GM23338 (cell line): ENCODE measurements at regions not wholly inside any gene's neighbourhood (a gene's known extent, or its start where the extent isn't known, plus 50 kb on each side); places are given as distances from the start of the nearest gene placed in this dataset.

Source experiments
- ATAC-seq: fragments of 200-7000 bp; cut with Tn5 transposase; 3 replicates; pipeline ENCODE4 v1.9.1; 2020
- DNase-seq: peaks from one replicate; pipeline ENCODE4 v3.0.0-alpha.2; 2015; ENCODE audit warnings: low spot score
- H2AFZ ChIP-seq: fragments of 200-600 bp; sonication (generic); 2 replicates; pipeline ENCODE4 v1.8.0; 2016; ENCODE audit warnings: antibody characterized with exemption, mild to moderate bottlenecking, moderate library complexity
- H3F3A ChIP-seq: fragments of 200-600 bp; sonication (generic); replicated peaks from 2 replicates; pipeline ENCODE4 v1.8.0; 2017; ENCODE audit warnings: antibody characterized with exemption, mixed run types, low read depth
- H3K27ac ChIP-seq: fragments of 200-600 bp; sonication (generic); 2 replicates; pipeline ENCODE4 v1.6.1; 2016; ENCODE audit warnings: low read depth
- H3K27me3 ChIP-seq: fragments of 200-600 bp; sonication (generic); 2 replicates; pipeline ENCODE4 v1.8.0; 2016; ENCODE audit warnings: mild to moderate bottlenecking, mixed run types, moderate library complexity; ENCODE audit not compliant: insufficient read depth
- H3K36me3 ChIP-seq: fragments of 200-600 bp; sonication (generic); 2 replicates; pipeline ENCODE4 v1.8.0; 2016; ENCODE audit warnings: mild to moderate bottlenecking; ENCODE audit not compliant: insufficient read depth
- H3K4me1 ChIP-seq: fragments of 200-600 bp; sonication (generic); 2 replicates; pipeline ENCODE4 v1.8.0; 2016; ENCODE audit warnings: mild to moderate bottlenecking, moderate library complexity; ENCODE audit not compliant: insufficient read depth
- H3K4me2 ChIP-seq: fragments of 200-600 bp; sonication (generic); 2 replicates; pipeline ENCODE4 v1.7.1; 2017; ENCODE audit warnings: mixed run types
- H3K4me3 ChIP-seq: fragments of 200-600 bp; sonication (generic); 2 replicates; pipeline ENCODE4 v1.6.1; 2016; ENCODE audit warnings: mixed run types
- H3K79me2 ChIP-seq: fragments of 200-600 bp; sonication (generic); replicated peaks from 2 replicates; pipeline ENCODE4 v1.8.0; 2017; ENCODE audit warnings: mild to moderate bottlenecking; ENCODE audit not compliant: insufficient read depth
- H3K9me2 ChIP-seq: fragments of 200-600 bp; sonication (generic); 2 replicates; pipeline ENCODE4 v1.8.0; 2017; ENCODE audit not compliant: insufficient read depth
- H4K20me1 ChIP-seq: fragments of 200-600 bp; sonication (generic); replicated peaks from 2 replicates; pipeline ENCODE4 v1.8.0; 2017; ENCODE audit warnings: mild to moderate bottlenecking; ENCODE audit not compliant: insufficient read depth
- H3K27ac Mint-ChIP-seq: 2 replicates; pipeline ENCODE4 v1.8.0; 2020; ENCODE audit warnings: inconsistent platforms, mild to moderate bottlenecking, moderate library complexity, mixed read lengths
- H3K27me3 Mint-ChIP-seq: 3 replicates; pipeline ENCODE4 v1.8.0; 2022; ENCODE audit warnings: low read depth, mild to moderate bottlenecking, moderate library complexity, mixed read lengths, inconsistent platforms; ENCODE audit not compliant: insufficient read depth, poor library complexity
- H3K36me3 Mint-ChIP-seq: 3 replicates; pipeline ENCODE4 v1.8.0; 2021; ENCODE audit warnings: low read depth, mild to moderate bottlenecking, inconsistent platforms, moderate library complexity, mixed read lengths
- H3K4me1 Mint-ChIP-seq: 3 replicates; pipeline ENCODE4 v1.8.0; 2020; ENCODE audit warnings: mild to moderate bottlenecking, inconsistent platforms, mixed read lengths
- H3K4me3 Mint-ChIP-seq: 3 replicates; pipeline ENCODE4 v1.8.0; 2021; ENCODE audit warnings: moderate library complexity, mild to moderate bottlenecking, inconsistent platforms, mixed read lengths
- H3K9me3 Mint-ChIP-seq: 3 replicates; pipeline ENCODE4 v1.8.0; 2020; ENCODE audit warnings: moderate library complexity, mild to moderate bottlenecking, inconsistent platforms, mixed read lengths
- CTCF ChIP-seq, 2 experiments: fragments of 200-600 bp in 1 of 2; sonication (generic) in 1 of 2; conservative IDR thresholded peaks; 2 replicates each; pipeline versions ENCODE4 v1.5.1 to v1.6.1; 2016 to 2017; ENCODE audit warnings: antibody characterized with exemption in 2 of 2, low read depth in 2 of 2, mild to moderate bottlenecking in 2 of 2, moderate library complexity in 1 of 2
- EZH2 ChIP-seq: fragments of 200-600 bp; sonication (generic); IDR thresholded peaks from one replicate; pipeline ENCODE4 v1.8.0; 2017; ENCODE audit warnings: antibody characterized with exemption, mild to moderate bottlenecking, low read depth; ENCODE audit not compliant: unreplicated experiment
- EZH2phosphoT487 ChIP-seq: fragments of 200-600 bp; sonication (generic); IDR thresholded peaks from one replicate; pipeline ENCODE4 v1.8.1; 2018; ENCODE audit warnings: antibody characterized with exemption; ENCODE audit not compliant: unreplicated experiment
- JUNB ChIP-seq: IDR thresholded peaks from one replicate; pipeline ENCODE4 v1.6.1; 2016; ENCODE audit warnings: antibody characterized with exemption; ENCODE audit not compliant: unreplicated experiment
- NANOG ChIP-seq: IDR thresholded peaks from 2 replicates; pipeline ENCODE4 v1.6.1; 2016; ENCODE audit warnings: antibody characterized with exemption, borderline replicate concordance
- POLR2AphosphoS5 ChIP-seq: IDR thresholded peaks from 2 replicates; pipeline ENCODE4 v1.6.1; 2016; ENCODE audit warnings: antibody characterized with exemption, low read depth
- REST ChIP-seq: IDR thresholded peaks from one replicate; pipeline ENCODE4 v1.6.1; 2018; ENCODE audit warnings: antibody characterized with exemption; ENCODE audit not compliant: unreplicated experiment
- STAT1 ChIP-seq: IDR thresholded peaks from one replicate; pipeline ENCODE4 v1.6.1; 2016; ENCODE audit warnings: antibody characterized with exemption; ENCODE audit not compliant: unreplicated experiment
- ZNF331 ChIP-seq: fragments of 250-450 bp; sonication (Bioruptor Pico); IDR thresholded peaks from 2 replicates; pipeline ENCODE4 v1.5.0; 2020; ENCODE audit warnings: low read depth, mild to moderate bottlenecking, moderate library complexity
- TF ChIP-seq, protein P1 (sequence below): IDR thresholded peaks from 2 replicates; pipeline ENCODE4 v1.6.1; 2016; ENCODE audit warnings: antibody characterized with exemption

DNA sequence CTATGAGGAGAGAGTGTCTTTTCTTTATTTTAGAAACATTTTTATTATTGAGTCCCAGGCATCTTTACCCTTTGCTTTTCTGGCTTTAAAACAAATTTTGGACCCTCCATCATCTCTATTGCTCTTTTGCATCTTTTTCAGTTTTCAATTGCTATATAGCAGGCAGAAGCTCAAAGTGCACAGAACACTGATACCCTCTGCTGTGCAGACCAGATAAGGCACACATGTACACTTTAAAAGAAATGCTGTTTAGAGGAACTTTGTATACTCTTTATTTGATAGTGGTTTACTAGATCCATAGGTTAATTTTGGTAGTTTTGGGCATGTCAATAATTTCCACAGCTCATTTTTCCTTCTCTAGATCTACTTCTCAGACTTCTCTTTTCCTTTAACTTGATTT is 324.2 kb downstream of the SH2D4B start (continued):
- TF ChIP-seq REST (no peak), STAT1 (no peak), EZH2phosphoT487 (no peak)

GRCh38 chr10:80870282-80870681 is 332.6 kb downstream of the SH2D4B start:
- Histone ChIP-seq H3K36me3 (no peaks in the 10 kb centered on the region), H3K9me2 (no peaks in the 10 kb centered on the region), H3K79me2 (no peaks in the 10 kb centered on the region), H2AFZ (no peak overlapping the region), H3K4me1 (no peaks in the 10 kb centered on the region), H3F3A (no peaks in the 10 kb centered on the region), H3K4me3 (no peak overlapping the region), H3K27ac (no peak overlapping the region), H3K27me3 (no peaks in the 10 kb centered on the region), H4K20me1 (no peaks in the 10 kb centered on the region), H3K4me2 (no peak overlapping the region)
- peaks cover 6% of the 10 kb centered on the region; the same call in 2 of the 3 replicates for H3K9me3 Mint-ChIP-seq
- H3K27ac Mint-ChIP-seq = no peak overlapping the region
- no peaks in the 10 kb centered on the region for H3K36me3 Mint-ChIP-seq
- DNase-seq (no peak), ATAC-seq (no peak)
- H3K4me3 Mint-ChIP-seq = no peak overlapping the region
- H3K27me3 Mint-ChIP-seq = no peaks in the 10 kb centered on the region
- no peaks in the 10 kb centered on the region for H3K4me1 Mint-ChIP-seq
- TF ChIP-seq STAT1 = no peak
- no peak for TF ChIP-seq ZNF331 (CRISPR knock-in tag)
- TF ChIP-seq JUNB = no peak
- TF ChIP-seq, protein P1, sequence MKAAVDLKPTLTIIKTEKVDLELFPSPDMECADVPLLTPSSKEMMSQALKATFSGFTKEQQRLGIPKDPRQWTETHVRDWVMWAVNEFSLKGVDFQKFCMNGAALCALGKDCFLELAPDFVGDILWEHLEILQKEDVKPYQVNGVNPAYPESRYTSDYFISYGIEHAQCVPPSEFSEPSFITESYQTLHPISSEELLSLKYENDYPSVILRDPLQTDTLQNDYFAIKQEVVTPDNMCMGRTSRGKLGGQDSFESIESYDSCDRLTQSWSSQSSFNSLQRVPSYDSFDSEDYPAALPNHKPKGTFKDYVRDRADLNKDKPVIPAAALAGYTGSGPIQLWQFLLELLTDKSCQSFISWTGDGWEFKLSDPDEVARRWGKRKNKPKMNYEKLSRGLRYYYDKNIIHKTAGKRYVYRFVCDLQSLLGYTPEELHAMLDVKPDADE = no peak
- TF ChIP-seq POLR2AphosphoS5 = no peak
- no peak for TF ChIP-seq EZH2
- no peak for TF ChIP-seq CTCF (conservative IDR thresholded peaks at IDR 0.05; ENCODE audit: low read depth in 2 of 2)
- no peak for TF ChIP-seq NANOG
- TF ChIP-seq REST = no peak
